ENCODE measurements at regions not wholly inside any gene's neighbourhood (a gene's known extent, or its start where the extent isn't known, plus 50 kb on each side); places are given as distances from the start of the nearest gene placed in this dataset.

DNA sequence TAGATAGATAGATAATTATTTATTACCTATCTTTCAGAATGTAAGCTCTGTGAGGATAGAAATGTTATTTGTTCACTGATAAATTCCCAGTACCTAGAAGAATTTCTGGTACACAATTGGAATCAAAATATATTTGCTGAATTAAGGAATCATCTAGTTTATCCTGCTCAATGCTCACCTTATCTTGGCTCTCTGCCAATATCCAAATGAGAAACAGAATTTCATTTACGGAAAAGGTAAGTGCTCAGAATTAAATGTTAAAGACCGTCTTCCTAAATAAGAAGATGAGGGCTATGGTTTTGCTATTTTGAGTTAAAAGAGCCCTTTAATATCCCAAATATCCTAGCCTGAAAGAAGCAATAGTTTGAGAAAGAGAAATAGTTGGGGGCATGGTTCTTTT is 232.1 kb upstream of the PDE4D start:
- TF ChIP-seq, protein P1, sequence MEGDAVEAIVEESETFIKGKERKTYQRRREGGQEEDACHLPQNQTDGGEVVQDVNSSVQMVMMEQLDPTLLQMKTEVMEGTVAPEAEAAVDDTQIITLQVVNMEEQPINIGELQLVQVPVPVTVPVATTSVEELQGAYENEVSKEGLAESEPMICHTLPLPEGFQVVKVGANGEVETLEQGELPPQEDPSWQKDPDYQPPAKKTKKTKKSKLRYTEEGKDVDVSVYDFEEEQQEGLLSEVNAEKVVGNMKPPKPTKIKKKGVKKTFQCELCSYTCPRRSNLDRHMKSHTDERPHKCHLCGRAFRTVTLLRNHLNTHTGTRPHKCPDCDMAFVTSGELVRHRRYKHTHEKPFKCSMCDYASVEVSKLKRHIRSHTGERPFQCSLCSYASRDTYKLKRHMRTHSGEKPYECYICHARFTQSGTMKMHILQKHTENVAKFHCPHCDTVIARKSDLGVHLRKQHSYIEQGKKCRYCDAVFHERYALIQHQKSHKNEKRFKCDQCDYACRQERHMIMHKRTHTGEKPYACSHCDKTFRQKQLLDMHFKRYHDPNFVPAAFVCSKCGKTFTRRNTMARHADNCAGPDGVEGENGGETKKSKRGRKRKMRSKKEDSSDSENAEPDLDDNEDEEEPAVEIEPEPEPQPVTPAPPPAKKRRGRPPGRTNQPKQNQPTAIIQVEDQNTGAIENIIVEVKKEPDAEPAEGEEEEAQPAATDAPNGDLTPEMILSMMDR (conservative IDR thresholded peaks at IDR 0.05), result no peak
- no peak for TF ChIP-seq EZH2 (IDR thresholded peaks at IDR 0.05; ENCODE audit: low read depth)
